ENCODE measurements at regions not wholly inside any gene's neighbourhood (a gene's known extent, or its start where the extent isn't known, plus 50 kb on each side); places are given as distances from the start of the nearest gene placed in this dataset.
"Not testable (repeated sequence)": the region's sequence is repeated elsewhere in the genome, so short reads cannot be mapped to it uniquely, and the experiment has no call there.

GRCh38 chr2:67878743-67879142 is 184.1 kb downstream of the C1D start:
- no peak for DNase-seq

- no peak for DNase-seq
These were observed 183.1 kb downstream of the C1D start for GRCh38 chr2:67879586-67880290.

- DNase-seq = no peak
These were observed 182.5 kb downstream of the C1D start for GRCh38 chr2:67880291-67880761.

GRCh38 chr2:67881816-67882215 is 181.0 kb downstream of the C1D start:
- no peak for DNase-seq

- no peak for DNase-seq
These were observed 179.3 kb downstream of the C1D start for GRCh38 chr2:67883316-67884087.

DNA sequence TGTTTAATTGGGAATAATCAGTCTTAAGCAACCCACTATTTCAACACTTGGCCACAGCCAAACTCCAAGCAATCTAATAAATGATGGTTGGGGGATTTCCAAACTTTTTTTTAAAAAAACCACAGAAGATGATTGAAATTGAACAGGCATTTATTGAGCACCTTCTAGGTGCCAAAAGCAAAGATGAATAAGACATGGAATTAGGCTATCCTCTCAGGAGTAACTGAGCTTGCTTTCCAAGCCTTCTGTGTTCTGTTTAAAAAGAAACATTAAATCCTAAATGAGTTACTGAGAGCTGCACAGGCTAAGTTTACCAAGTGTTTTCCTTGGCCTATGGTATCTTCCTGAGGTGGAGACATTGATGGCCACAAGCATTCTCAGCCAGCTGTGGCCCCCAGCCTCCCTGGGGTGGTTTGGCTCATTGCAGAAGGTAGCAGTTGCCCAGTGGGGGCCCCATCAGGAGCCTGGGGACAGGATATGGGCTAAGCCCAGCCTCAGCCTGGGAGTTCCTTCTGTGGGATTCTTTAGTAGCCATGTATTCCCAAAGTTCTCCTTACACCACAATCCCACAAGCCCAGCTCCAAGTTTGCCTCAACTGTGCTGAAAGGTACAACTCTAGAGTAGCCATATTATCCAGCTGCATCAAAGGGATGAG is 174.3 kb downstream of the C1D start:
- no peak for DNase-seq

GRCh38 chr2:67889056-67889455 is 173.7 kb downstream of the C1D start:
- no peak for DNase-seq

- DNase-seq = no peak
These were observed 171.2 kb downstream of the C1D start for GRCh38 chr2:67891642-67892041.

- DNase-seq = no peak
These were observed 170.4 kb downstream of the C1D start for GRCh38 chr2:67892339-67892846.

DNA sequence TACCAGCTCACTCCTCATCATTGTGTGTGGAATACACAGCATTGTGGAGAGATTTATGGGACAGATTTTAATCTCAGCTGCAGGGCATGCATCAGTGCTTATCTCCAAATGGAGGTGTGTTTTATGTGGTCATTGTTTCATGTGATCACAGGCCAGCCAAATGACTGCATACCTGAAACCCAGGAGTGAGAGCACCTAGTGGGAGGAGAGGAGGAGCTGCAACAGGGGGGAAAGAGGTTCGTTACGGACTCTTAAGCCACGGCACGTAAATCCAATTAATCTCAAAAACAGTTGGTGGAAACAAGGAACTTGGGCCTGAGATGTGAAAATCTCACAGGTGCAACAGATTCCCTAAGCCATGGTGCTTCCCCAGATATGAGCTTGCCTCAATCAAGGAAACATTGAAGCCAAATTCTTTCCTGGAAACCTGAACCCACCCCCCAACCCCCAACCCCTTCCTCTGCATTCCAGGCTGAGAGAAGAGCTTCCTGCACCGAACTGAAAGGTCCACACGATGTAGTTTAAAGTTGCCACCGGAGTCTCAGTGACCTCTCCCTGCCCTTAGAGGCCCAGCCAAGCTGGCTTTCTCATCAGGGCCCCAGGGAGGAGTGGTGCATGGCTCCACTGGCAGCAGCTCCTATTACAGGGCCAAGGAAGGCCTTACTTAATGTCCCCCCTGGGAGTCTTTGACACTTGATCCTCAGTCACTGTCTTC is 167.4 kb downstream of the C1D start:
- no peak for DNase-seq

GRCh38 chr2:67896076-67896475 is 166.7 kb downstream of the C1D start:
- no peak for DNase-seq

DNA sequence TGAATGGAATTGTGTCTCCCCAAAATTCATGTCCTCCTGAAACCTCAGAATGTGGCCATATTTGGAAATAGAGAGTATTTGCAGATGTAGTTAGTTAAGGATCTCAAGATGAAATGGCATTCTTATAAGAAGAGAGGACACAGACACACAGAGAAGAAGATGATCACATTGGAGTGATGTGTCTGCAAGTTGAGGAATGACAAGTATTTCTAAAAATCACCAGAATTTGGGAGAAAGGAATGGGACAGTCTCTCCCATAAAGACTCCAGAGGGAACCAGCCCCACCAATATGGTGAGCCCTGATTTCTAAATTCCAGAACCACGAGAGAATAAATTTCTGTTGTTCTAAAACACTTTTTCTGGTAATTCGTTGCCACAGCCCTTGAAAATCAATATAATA is 166.3 kb downstream of the C1D start:
- DNase-seq = no peak

- DNase-seq = no peak
These were observed 164.2 kb downstream of the C1D start for GRCh38 chr2:67898595-67898994.

- no peak for DNase-seq
These were observed 163.6 kb downstream of the C1D start for GRCh38 chr2:67899187-67899586.

DNA sequence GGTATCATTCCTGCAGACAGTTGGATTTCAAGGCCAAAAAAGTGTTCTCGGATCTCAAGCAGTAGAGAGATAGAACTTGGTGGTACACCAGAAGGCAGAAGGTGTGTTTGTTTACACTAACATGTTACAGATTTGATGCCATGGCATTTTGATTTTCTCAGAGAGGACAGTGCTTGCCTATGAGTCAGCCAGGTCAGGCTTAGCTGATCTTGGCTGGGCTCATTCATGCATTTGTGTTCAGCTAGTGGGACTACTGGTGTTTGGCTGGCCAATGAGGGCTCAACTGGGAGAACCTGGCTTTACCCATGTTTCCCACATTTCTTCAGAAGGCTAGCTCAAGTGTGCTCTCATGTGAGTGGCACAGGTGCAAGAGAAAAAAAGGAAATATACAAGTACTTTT is 162.0 kb downstream of the C1D start:
- DNase-seq = no peak

- no peak for DNase-seq
These were observed 158.2 kb downstream of the C1D start for GRCh38 chr2:67904566-67904965.

DNA sequence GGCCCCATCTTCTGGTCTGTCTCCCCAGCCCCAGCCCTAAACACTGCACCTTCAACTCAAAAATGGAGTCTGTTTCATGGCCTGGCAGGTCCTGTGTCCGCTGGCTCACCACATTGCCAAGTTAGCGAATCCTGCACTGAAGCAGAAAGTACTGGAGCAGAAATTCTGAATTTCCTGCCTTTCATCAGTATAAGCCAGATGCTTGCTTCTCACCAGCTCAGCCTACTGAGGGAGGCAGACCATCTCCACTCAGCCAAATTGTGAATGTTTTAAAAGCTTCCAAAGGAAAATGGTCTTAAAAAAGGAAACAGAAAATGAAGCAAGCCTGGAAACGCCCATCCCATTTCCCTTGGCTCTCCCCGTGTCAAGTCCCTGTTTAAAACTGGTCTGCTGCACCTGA is 157.8 kb downstream of the C1D start:
- DNase-seq = no peak

DNA sequence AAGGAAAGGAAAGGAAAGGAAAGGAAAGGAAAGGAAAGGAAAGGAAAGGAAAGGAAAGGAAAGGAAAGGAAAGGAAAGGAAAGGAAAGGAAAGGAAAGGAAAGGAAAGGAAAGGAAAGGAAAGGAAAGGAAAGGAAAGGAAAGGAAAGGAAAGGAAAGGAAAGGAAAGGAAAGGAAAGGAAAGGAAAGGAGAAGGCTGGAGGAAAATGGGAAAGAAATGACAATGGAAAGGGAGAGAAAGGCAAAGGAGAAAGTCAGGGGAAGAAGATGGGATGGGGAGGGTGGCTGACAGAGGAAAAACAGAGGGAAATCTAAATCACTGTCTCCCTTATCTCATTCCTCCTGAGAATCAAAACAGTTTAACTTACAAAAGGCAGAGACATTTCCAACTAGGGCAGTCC is 156.3 kb downstream of the C1D start:
- DNase-seq = not testable (repeated sequence)

DNA sequence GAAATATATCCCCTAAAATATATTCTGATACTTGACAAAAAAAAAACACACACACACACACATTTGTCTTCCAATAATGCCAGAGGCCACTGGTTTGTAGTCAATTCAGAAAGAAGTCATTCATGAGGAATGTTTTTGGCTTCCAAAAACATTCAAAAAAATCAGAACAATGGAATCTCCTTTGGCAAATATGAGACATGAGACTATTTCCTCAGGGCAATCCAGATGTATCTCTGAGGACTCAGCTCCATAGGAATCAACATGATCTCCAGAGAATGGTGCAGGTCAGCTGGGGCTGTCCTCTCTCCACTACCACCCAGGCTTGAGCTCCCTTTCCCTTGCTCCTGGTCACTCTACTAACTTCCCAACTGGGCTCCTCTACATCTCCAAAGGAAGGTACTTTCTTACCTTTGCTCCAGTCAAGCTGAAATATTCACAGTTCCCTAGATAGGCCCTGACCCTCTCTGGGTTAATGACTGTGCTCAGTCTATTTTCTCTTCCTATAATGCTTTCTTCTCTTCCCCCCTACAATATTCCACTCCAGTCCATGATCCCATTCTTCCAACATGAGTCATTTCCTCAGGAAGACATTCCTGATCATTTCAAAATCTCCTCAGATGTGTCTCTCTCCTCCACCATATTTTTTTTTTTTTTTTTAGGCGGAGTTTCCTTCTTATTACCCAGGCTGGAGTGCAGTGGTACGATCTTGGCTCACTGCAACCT is 145.3 kb downstream of the C1D start:
- no peak for DNase-seq

- DNase-seq = no peak
These were observed 144.3 kb downstream of the C1D start for GRCh38 chr2:67918471-67918870.

- DNase-seq = no peak
These were observed 143.3 kb downstream of the C1D start for GRCh38 chr2:67919490-67919889.

GRCh38 chr2:67922080-67922785 is 140.6 kb downstream of the C1D start:
- DNase-seq = no peak

All from activated T-cell treated with anti-CD3 and anti-CD28 coated beads, Interleukin-2, amount 50 U/mL, for 48 hours (primary cell).